Upper lobe of left lung (tissue), 4 donors: ENCODE measurements at regions not wholly inside any gene's neighbourhood (a gene's known extent, or its start where the extent isn't known, plus 50 kb on each side); places are given as distances from the start of the nearest gene placed in this dataset.

Source experiments
- POLR2AphosphoS5 ChIP-seq, 2 donors: sonication (generic); formaldehyde crosslinking; IDR thresholded peaks; one replicate each; pipeline ENCODE4 v1.5.1; 2017; ENCODE audit warnings: antibody characterized with exemption in 2 of 2
- TF ChIP-seq, protein P1 (sequence below), 6 experiments: fragments of 450-650 bp in 4 of 6; fragments of 200-600 bp in 2 of 6; sonication (generic) in 2 of 6; IDR thresholded peaks; one replicate each; pipeline ENCODE4 v1.5.1; 2016 to 2019; ENCODE audit warnings: antibody characterized with exemption in 6 of 6

DNA sequence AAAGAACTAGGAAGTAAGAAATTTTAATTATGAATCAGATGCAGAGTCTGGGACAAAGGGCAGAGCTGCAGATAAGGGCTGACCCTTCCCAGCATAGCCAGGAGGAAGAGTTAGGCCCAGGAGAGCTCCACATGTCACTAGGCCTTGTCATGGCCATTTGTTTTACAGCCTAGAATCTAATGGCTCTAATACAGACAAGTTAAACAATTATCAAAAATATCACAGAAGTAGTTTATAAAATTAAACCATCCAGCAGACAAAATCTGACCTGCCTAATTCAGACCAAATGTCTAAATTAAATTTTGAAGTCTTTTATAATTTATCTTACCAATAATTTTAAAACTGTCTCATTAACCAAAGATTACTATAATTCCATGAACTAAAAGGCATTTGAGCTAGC is 1369.5 kb downstream of the CDH11 start:
- TF ChIP-seq, protein P1, sequence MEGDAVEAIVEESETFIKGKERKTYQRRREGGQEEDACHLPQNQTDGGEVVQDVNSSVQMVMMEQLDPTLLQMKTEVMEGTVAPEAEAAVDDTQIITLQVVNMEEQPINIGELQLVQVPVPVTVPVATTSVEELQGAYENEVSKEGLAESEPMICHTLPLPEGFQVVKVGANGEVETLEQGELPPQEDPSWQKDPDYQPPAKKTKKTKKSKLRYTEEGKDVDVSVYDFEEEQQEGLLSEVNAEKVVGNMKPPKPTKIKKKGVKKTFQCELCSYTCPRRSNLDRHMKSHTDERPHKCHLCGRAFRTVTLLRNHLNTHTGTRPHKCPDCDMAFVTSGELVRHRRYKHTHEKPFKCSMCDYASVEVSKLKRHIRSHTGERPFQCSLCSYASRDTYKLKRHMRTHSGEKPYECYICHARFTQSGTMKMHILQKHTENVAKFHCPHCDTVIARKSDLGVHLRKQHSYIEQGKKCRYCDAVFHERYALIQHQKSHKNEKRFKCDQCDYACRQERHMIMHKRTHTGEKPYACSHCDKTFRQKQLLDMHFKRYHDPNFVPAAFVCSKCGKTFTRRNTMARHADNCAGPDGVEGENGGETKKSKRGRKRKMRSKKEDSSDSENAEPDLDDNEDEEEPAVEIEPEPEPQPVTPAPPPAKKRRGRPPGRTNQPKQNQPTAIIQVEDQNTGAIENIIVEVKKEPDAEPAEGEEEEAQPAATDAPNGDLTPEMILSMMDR (IDR thresholded peaks at IDR 0.05): no peak
- TF ChIP-seq POLR2AphosphoS5 (IDR thresholded peaks at IDR 0.05): no peak
